Activated CD4-positive, alpha-beta T cell treated with anti-CD3 and anti-CD28 coated beads for 4 hours (primary cell): ENCODE measurements at regions not wholly inside any gene's neighbourhood (a gene's known extent, or its start where the extent isn't known, plus 50 kb on each side); places are given as distances from the start of the nearest gene placed in this dataset.

Experiments used
- DNase-seq, 2 donors: peaks; one replicate each; pipeline ENCODE4 v3.0.0-alpha.2; 2020

DNA sequence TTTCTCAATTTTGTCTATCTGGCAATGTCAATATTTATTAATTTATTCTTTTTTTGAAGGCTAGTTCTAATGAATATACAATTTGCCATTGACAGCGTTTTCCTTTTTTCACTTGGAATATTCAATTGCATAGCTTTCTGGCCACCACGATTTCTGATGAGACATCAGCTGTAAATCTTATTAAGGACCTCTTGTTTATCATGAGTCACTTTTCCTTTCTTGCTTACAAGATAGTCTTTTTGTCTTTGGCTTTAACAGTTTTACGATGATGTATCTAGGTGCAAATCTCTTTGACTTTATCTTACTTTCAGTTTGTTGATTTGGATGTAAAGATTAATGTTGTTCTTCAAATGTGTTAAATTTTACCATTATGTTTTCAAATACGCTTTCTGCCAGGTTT lies 991.6 kb upstream of the SLC10A2 start:
- DNase-seq = no peak

DNA sequence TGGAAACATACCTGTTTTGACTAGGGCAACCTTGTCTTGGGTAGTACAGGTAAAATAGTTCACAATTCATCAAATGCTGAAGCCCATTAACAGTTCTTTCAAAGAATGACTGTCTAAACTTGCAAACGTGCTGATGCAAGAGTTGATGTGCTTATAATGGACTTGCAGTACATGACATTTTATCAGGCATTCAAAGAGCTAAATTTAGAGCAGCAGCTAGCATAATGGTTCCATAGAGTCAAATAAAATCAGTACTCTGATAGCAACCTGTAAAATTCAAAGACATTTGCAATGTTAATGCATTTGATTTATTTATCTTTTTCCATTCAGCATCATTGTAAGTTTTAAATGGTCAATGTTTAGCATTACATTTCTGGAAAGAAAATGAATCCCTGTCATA lies 979.7 kb upstream of the SLC10A2 start:
- DNase-seq = no peak

DNA sequence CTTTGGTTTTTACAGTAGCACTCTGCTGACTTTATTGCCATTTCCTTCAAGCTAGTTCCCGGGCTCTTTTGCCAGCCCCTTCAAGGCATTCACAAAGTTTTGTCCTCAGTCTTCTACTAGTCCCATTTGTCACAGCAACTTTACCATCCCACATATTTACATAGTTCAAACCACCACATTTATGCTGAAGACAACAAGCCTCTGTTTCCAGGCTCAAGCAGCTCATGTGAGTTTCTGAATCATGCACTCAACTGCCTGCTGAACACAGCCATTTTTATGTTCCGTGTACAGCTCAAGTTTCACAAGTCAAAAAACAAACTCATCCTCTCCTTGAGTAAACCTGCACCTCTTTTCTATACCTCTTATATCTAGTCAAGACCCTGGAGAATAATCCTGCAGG lies 977.0 kb upstream of the SLC10A2 start:
- DNase-seq = no peak

DNA sequence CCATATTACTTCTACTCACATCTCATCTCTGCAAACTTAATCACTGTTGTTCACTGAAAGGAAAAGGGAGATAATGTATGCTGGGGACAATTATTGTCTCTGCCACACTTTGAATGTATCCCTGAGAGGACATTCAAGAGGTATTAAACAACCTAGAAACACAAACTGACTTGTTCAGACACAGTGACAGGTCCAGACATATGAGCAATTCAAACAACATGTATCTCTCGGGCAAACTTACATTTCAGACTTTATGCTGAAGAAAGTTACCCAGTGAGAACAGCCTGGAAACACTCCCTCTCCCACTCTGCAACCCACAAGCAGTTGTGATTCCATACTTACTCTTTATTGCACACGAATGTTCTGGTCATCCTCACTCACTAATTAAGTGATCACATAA lies 968.7 kb upstream of the SLC10A2 start:
- DNase-seq = no peak

DNA sequence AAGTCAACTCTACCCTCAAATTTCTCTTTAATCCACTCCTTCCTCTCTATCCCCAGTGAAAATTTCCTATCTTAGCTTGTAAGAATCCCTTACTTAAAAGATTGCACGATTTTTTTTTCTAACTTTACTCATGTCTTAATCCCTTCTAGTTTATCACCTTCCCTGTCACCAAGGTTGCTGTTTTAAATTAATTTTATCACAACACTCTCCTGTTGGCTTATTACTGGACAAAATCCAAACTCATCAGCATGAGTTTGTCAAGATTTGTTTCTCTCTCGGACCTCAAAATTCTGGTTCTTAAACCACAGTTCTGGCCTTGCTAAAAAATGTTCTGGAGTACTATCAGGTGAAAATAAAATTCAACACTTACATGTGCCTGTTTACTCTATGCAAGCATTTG lies 959.1 kb upstream of the SLC10A2 start:
- DNase-seq = no peak

DNA sequence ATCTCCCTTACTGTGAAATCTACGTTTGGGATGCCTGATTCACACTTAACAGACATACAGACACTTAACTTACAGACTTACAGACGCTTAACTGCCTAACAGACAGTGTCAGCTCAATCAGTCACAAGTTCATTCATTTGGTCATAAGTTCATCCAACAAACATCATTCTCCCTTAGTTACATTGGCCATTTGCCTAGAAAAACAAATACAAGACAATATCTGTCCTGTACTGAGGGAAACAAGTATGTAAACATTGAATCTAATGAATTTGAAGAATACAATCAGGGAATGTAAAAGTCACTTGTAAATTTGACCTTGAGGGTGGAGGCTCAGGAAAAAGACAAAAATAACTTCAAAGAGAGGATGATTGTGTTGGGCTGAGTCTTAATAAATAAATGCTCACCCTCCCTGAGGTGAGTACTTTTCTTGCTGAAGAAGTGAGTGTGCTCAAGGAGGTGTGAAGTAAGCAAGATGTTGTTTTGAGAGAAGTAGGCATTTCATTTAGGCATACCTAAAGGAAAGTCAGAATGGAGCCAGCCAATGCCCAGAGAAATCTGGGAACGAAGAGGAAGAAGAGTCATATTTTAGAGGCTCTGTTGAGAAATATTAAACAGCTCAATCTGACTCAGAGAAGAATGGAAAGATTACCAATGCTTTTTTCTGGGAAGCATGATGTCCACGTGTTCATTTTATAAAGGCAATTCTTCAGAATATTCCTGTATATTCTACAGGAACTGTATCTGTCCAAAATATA lies 958.4 kb upstream of the SLC10A2 start:
- DNase-seq = no peak

DNA sequence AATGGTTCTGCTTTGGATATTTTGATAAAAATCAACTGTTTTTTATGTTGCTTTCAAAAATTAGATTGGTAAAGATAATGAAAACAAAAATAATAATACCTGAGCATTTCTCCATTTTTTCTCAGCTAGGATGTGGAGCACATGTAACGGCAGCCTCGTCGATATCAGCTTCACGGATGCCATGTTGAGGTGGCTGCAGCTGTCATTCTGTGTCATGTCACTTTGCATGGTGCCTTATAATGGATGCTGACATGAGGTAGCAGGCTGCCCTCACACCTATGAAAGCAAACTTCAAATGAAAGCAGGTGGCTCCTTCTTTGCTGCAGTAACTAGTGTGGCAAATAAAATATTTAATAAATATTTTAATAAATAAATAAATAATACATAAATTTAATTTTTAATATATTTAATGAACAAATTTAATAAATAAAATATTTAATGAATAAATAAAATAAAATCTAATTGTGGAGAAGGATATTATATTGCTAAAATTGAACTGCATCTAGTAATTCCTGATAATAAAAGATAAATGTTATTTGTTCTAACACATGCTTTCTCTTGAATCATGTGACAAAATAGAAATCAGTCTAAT lies 955.7 kb upstream of the SLC10A2 start:
- no peak for DNase-seq

DNA sequence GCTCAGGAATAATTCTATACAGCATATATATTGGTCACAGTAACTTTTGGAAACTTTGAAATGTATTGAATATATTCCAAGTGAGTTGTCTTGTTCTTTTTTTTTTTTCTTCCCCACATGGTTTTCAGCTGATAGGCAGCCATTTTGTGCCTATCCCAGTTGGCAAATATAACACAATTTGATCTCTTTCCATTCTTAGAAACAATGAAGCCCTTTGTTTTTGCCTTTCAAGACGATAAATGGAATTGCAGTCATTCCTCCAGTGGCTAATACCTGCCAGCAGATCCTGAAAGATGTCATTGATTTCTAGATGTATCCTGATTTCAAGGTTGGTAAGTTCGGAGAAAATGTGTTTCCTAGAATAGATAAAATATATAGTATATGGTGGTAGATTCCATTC lies 951.1 kb upstream of the SLC10A2 start:
- no peak for DNase-seq

DNA sequence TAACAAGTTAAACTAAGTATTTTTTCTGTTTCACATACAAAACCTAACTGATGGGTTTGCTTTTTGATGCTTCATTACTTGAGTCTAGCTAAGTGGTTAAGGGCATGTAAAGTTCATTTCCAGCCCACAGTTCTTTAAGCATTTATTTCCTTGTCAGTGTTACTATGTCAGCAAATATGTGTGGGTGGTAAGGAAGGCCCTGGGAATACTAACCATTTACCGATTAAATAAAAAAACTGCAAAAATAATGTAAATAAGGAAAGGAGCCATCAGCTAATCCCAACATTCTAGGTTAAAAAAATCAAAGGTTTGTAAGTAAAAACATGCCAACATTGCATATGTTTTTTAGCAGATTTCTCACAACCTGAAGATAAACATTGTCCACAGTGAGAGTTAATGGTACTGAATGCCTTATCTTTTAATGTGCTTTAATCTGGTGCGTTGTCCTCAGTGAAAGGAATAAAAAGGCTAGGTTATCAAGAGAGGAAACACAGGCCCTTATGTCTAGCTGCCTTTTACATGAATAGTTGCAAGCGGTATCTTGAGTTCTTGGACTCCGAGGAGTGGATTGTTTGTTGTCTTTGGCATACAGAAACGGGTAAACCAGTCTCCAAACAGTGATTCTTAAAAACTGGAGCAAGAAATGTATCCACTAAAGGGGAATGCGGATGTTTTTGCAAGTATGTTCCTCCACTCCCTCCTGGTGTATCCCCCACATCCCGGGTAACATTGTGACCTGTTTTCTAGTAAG lies 949.6 kb upstream of the SLC10A2 start:
- no peak for DNase-seq

DNA sequence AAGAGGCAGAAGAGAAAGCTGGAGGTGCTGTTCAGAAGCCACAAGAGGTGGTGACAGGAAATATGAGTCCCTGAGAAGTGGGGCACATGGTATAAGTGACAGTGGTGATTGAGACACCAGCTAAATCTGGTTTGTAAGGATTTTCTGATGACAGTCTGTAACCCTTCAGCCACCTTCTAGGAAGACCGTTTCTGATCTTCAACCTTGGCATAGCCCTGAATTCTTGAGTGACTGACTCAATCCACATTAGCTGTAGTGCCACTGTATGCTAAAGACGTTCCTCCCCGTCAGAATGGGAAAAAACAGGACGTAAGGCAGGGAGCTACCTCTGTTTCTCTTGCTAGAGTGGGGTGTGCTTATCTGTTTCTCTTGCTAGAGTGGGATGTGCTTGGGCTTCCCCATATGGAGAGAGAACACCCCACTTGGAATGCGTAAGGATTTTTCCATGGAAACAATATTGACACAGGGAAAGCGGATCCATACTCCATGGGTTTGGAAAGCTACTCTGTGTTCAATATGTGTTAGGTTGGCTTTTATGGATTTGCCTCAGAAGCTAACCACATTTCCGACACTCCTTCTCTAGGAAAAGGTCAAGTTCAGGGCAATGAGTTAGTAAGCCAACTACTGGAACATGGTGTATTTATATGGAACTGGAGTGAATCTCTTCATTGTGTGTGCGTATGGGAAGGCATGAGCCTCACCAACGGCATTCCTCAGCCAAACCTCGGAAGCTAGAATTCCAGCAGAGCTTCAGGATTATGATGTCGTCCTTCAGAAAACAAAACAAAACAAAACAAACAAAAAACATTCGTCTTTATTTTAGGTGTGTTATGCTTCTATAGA lies 948.8 kb upstream of the SLC10A2 start:
- no peak for DNase-seq

DNA sequence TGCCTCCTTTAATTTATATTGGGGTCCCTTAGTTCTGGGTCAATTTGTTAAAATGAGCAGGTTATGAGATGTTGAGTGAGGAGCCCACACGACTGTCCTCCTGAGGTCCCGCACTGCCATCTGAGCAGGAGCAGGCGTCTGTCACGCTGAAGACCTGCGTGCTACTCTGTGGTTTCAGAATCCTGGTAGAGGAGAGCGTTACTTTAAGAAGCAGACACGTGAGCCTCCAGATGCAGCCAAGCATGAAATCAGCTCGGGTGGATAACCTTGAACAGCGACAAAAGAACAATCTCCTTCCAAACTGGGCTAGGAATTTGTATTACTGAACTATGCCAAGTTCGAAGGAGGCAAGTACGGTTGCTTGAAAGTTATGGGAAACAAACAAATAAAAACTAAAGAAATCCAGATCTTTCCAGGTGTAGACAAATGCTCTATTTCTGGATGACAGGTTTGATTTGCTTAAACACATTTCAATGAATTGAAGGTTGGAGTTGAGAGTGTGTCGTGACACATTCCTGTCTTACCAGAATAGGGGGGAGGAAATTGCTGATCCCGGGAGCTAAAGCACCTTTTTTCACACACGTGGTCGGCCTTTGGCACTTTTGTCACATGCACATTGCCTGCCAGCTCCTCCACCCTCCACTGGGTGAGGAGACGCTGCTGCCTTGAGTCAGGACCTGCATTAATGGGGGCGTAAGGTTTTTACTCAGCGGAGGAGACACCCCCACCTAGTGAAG lies 945.5 kb upstream of the SLC10A2 start:
- DNase-seq = no peak

DNA sequence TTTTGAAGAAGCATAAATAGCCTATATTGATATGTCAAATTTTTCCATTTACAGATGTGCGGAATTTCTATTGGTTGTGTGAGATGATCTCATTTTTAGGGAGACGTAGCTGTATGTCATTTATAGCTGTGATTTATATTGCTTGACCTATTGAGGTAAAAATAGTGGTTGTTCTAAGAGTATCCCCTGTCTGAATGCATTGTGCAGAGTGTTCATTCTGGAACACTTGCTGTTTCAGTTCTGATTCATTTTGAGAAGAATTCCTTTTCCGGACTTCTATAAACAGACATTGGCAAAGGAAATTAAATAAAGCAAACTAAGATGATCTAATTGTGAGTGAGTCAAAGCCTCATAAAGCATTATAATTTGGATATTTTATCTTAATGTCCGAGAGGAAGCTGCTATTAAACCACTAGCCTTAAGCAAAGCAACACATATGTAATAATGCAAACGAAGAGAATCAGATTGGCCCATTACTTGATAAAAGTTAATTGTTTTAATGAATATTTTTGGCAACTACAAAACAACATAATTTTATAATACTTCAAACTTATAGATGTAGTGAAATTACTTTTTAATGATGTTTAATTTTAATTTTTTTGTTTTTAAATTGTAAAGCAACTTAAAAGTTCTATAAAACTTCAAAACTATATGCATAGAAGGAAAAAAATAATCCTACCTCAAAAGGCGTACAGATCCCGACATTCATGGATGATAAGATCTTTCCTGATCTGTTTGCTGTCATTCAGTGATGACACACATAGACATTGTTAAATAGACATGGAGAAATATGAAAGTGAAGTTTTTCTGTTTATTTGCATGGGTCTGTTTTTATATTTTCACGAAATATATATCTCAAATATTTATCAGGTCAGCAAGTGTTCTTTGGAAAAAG lies 942.6 kb upstream of the SLC10A2 start:
- DNase-seq = no peak

DNA sequence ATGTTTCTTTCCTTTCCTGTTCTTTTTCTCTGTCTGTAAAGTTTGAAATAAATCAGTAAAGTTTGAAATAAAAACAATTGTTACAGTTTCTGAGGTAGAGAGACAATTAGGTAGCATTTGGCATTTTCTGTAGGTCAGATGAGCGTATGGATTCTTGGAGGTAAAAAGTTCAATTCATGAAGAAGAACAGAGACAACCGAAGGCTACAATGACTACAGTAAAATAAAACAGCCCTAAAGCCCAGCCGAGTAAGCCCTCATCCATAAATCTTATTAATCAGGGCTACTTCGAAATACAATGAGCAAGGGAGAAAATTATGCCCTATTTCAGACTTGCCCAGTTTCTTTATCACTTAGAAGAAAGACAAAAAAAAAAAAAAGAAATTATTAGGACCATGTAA lies 941.9 kb upstream of the SLC10A2 start:
- DNase-seq = no peak

DNA sequence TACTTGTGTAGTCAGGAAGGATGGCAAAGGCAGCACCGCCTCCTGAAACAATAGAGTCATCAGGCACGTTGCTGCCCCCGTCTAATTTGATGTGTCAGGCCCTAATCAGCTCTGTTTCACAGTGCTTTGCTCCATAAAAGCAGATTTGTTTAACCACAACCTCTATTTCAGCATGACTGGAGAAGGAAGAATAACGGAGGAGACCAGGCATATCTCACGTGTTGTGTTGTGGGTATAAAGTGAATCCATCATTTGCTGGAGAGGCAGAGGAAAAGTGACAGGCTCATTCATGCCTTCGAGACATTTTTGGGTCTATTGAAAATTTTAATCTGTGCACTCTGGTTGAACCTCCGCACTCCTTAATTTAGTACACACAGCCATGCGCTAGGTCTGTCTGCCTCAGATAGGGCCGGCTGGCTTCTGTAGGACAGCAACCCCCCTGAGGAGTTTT lies 940.4 kb upstream of the SLC10A2 start:
- no peak for DNase-seq

DNA sequence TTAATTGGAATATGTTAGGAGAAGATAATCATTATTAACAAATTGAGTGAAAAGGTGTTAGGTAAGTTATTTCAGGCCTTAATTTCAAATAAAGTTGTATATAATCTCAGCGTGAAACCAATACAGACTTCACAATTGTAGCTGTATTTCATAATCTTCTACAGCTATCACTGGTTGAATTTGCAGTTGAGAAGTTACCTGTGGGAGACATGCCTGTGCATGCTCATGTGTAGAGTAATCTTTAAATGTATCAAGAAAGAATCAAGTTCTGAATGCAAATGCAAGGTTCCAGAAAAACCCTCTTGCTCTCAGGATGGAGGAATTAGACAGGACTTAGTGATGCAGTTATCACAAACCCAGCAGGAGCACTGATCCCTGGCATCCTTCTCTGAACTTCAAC lies 938.4 kb upstream of the SLC10A2 start:
- no peak for DNase-seq

DNA sequence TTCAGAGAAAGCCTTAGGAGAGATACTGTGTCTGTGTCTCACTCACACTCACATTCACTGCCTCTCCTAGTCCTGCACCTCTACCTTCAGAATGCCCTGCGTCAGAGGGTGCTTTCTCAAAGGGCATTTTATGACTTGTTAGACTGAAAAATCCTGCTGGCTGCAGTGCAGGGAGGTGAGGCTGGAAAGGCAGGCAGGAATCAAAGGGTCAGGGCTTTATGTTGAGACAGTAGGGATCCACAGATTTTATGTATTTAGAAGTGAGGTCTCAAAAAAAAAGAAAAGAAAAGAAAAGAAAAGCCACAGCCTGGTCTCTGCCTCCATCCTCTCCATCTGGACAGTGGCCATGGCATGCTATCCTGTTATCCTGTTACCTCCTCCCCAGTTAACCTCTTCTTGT lies 936.0 kb upstream of the SLC10A2 start:
- DNase-seq = no peak

DNA sequence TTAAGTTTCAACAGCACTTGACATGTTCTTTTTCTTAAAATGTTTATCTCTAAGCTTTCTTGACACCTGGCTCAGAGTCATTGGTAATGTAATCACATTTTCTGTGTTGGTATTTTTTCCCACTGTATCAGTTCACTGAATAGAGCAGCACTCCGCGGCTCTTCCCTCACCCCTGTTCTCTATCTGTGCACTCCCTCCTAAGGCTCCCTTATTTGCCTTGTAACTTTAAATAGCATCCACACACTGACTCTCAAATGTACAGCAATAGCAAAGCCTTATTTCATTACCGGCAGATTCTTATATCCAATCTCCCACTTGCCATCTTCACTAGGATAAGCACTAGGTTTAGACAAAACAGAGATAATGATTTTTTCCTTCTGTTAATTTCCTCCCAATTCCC lies 935.5 kb upstream of the SLC10A2 start:
- no peak for DNase-seq

DNA sequence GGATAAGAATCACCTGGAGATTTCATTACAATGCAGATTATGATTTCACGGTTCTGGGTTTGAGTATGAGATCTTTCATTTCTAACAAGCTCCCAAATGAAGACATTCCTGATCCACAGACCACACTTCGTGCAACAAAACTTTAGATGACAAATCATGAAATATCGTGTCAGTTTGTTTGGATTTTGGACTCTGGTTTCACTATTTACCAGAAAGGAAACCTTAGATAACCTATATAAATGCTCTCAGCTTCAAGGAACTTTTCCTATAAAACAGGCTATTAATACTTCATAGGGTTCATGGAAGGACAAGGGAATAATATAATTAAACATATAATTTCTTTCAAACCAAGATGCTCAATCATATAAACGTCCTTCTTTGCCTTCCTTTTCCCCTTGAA lies 930.5 kb upstream of the SLC10A2 start:
- no peak for DNase-seq

DNA sequence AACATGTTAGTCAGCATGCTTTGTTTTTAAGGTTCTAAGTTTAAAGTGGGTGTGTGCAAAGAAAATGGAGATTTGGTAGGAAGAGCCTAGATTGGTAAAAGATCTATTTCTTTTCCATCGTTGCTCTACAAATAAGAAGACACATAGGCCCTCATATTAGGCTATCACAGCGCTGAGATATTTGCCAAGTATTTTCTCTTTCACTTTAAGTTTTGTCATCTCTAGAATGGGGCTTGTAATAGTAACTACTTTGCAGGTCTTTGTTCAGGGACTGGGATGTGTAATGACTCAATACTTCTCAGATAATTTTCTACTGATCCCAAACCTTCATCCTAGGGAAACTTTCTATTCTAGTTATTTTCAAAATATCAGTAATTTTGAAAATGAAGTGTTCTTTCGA lies 917.7 kb upstream of the SLC10A2 start:
- DNase-seq = no peak

DNA sequence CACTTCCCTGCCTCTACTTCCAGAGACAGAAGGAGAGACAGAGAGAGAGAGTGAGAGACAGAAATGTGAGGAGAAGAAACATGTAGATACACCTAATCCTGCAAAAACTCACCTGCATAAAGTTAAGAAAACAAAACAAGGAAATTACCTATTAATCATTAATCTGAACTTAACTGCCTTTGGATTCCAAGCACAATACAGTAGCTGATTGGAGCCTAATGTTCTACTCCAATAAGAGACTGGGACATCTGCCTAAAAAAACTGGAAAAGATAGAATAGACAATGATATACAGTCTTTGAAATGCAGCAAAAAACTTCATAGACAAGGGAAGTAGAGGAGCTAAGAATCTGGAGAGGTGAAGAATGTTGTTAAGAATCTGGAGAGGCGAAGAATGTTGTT lies 910.2 kb upstream of the SLC10A2 start:
- no peak for DNase-seq

DNA sequence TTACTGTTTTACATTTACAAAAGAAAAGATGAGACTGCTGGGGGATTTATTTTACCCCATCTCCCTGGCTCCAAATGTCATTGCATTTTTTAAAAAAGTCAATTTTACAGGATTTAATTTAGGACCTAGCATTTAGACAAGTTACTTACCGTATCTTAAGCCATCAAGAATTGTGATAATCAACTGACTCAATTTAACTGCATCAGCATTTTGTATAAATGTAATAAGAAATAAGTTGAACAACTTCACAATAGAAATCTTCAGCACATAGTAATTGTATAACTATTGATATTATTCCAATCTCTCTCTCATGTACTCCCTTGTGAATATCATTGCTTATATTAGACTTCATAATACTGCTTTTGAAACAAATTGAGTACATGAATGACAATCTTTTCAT lies 907.5 kb upstream of the SLC10A2 start:
- DNase-seq = no peak
